Stimulated activated CD8-positive, alpha-beta memory T cell treated with anti-CD3 and anti-CD28 coated beads, Interleukin-12 subunit alpha, Interleukin-12 subunit beta, amount 100 ng/mL, for 1 hour (primary cell): ENCODE measurements at regions not wholly inside any gene's neighbourhood (a gene's known extent, or its start where the extent isn't known, plus 50 kb on each side); places are given as distances from the start of the nearest gene placed in this dataset.

ENCODE experiments used
- DNase-seq: peaks from one replicate; pipeline ENCODE4 v3.0.0-alpha.2; 2020; ENCODE audit warnings: low read depth

DNA sequence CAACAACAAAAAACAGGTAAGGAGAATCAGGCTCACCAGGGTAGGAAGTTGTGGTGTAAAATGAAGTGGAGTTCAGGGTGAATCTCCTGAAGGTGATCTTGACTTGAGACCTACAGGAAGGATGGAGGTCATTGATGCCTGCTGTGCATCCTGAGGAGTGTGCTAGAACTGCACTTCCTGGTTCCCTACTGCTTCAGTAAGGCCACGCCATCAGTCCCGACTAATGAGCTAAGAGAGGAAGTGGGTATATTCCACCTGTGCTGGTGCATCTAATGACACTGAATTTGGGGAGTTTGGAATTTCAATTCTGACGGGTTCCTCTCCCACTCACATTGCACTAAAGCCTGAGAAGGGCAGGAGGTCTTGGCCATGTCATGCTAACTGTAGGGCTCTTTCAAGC lies 349.3 kb upstream of the SLC14A2 start:
- no peak for DNase-seq

DNA sequence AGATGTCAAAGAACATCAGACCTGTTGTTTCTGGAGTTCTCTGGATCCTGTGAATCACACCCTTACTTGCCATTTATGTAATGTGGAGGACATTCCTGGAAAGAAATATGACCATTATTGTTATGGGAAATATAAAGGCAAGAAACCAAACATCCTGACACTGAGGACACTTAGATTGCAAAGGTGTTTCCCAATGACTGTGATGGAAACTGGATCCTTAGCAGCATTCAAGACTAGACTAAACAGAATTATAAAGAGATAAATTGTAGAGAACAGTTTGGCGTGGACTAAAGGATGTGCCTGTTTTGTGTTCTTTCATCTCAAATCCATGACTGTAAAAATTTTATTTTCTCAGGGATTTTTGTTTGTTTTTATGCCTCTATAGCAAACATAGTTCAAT lies 347.7 kb upstream of the SLC14A2 start:
- no peak for DNase-seq

GRCh38 chr18:45268583-45268982 lies 346.7 kb upstream of the SLC14A2 start:
- no peak for DNase-seq

- no peak for DNase-seq
These were observed 344.9 kb upstream of the SLC14A2 start for GRCh38 chr18:45270289-45270771.

GRCh38 chr18:45274026-45274425 lies 341.2 kb upstream of the SLC14A2 start:
- no peak for DNase-seq

DNA sequence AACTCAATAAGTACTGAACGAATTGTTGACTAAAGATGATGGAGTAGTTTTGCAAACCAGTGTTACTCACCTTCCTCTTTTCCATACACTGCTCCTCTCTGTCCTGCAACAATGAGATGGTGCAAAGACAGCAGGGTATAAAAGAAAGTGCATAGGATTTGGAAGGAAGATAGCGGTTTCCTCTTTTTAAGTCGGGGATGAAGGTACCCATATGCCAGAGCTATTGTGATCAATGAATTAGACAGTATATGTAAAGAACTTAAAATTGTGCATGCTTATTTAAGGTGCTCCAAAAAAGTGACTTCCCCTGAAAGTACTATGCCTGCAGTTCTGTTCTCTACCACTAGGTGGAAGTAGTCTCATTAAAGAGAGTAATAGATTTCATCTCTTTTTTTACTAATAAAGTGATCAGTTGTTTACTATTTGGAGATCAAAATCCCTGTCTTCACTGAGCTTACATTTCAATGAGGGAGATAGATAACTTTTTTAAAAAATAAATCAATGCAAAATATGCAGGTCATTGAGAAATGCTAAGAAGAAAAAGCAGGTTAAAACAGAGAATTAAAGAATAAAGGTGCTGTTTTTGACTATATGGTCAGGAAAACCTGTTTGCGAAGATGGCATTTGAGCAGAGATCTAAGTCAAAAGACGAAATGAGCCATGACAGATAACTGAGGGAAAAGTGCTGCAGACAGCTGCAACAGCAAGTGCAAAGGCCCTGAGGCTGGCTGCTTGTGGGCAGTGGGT lies 339.7 kb upstream of the SLC14A2 start:
- DNase-seq, result no peak

DNA sequence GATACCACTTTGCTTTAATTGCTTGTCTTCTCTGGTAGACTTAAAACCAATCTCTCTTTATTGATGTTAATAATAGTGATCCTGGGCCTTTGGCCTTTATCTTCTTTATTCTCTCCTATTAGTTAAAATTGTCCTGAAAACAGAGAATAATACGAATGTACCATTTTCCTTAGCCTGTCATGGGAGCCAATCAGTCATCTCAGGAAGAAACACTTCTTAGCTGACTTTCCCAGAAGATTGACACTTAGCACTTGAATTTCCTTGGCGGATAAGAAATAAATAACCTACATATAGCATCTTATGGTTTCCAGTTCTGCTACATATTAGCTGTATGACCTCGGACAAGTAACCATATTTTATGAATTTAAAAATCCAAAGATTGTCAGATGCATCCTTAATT lies 338.4 kb upstream of the SLC14A2 start:
- no peak for DNase-seq

- DNase-seq, result no peak
These were observed 337.4 kb upstream of the SLC14A2 start for GRCh38 chr18:45277908-45278307.

- DNase-seq, result no peak
These were observed 334.6 kb upstream of the SLC14A2 start for GRCh38 chr18:45280481-45281276.

- DNase-seq, result no peak
These were observed 333.0 kb upstream of the SLC14A2 start for GRCh38 chr18:45282101-45282812.

DNA sequence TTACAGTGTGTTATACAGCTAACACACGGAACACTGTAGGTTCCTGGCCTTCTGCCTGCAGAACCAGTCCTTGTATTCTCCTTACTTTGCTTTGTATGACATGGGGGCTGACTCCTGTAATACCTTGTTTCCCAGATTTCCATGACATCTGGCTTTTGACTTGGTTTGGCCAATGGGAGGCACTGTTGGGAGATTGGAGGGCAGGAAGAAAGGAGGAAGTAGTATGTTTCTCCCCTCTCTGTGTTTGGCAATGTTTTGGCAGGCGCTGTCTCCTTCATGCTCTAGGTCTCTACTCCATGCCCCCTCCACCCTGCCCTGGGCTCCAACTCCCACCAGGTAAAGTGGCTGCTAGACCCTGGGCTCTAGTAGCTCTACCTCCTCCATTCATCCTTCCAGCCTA lies 331.1 kb upstream of the SLC14A2 start:
- DNase-seq, result no peak

GRCh38 chr18:45284851-45285250 lies 330.4 kb upstream of the SLC14A2 start:
- no peak for DNase-seq

GRCh38 chr18:45285251-45285650 lies 330.0 kb upstream of the SLC14A2 start:
- no peak for DNase-seq

- no peak for DNase-seq
These were observed 328.8 kb upstream of the SLC14A2 start for GRCh38 chr18:45286431-45286830.

DNA sequence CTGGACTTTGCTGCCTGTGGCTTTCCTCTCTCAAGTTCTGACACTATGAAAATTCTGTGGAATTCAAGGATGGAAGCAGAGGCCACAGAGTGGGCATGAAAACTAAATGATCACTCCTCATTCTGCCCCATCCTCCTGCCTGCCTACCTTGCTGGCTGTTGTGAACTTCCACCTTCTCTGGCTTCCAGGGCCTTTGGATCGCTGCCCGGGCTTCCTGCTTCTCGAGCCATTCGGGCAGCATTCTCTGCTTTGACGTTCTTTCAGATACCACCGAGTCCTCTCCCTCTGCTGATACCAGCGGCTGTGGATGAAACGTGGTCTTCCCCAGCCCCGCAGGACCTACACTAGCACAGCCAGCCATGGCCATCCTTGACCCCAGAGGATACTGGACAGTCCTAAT lies 327.7 kb upstream of the SLC14A2 start:
- DNase-seq, result no peak

DNA sequence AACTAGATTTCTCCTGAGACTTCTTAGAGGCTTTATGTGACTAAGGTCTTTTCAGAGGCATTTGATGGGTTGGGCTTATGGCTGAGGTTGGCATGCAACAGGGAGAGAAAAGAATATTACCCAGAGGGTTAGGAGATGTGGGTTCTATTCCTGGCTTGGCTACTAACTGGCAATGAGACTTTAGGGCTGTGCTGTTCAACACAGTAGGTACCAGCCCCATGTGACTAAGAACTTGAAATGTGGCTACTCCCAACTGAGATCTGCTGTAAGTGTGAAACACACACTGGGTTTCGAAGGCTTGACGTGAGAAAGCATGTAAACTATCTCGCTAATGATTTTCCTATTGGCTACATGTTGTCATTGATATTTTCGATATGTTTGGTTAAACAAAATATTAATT lies 324.9 kb upstream of the SLC14A2 start:
- DNase-seq, result no peak

GRCh38 chr18:45291621-45292615 lies 323.4 kb upstream of the SLC14A2 start:
- no peak for DNase-seq

GRCh38 chr18:45295388-45295787 lies 319.9 kb upstream of the SLC14A2 start:
- DNase-seq, result no peak

DNA sequence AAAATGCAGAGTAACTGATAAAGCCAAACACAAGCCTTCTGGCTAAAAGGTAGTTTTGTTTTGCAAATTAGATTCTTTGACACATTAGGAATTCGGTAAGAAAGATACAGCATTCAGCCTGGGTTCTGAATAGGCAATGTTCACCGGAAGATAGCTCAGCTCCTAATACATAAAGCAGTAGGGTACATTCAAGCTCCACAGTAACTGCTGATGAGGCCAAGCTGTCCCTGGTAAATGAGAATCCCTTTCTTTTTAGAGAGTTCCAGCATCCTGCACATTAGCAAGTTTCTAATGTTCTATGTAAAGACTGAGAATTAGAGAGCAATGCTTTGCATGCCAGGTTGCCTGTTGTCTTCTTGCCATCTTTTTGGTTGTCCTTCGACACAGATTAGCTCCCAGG lies 316.3 kb upstream of the SLC14A2 start:
- DNase-seq, result no peak

DNA sequence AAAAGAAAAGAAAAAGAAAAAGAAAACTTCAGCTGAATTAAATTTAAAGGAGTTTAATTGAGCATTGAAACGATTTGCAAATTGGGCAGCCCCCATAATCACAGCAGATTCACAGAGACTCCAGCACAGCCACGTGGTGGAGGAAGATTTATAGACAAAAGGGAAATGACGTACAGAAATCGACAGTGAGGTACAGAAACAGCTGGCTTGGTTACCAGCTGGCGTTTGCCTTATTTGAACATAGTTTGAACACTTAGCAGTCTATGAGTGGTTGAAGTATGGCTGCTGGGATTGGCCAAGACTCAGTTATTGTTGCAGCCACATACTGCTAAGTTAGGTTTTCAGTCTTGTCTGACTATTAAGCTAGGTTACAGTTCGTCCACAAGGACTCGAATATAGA lies 312.2 kb upstream of the SLC14A2 start:
- no peak for DNase-seq

DNA sequence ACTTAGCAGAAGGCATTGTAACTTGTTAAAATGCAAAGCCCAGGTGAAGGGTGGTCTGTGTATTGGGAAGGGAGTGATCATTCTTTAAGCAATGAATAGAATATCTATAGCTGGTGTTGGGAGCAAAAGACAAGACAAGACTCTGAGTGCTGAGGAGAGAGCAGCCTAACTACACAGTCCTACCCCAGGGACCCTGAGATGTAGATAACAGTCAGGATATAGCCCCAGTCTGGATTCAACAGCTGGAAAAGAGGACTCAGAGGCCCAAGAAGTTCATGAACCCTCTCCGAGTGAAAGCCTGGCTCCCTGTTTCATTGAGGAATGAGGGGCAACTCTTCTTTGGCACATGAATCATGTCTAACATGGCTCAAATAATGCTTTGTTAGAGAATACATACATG lies 310.7 kb upstream of the SLC14A2 start:
- no peak for DNase-seq
